Loucy (cell line): ENCODE measurements at regions not wholly inside any gene's neighbourhood (a gene's known extent, or its start where the extent isn't known, plus 50 kb on each side); places are given as distances from the start of the nearest gene placed in this dataset.

Experiments
- EZH2phosphoT487 ChIP-seq: fragments of 200-600 bp; IDR thresholded peaks from 2 replicates; pipeline ENCODE4 v1.6.1; 2018; ENCODE audit warnings: antibody characterized with exemption, mild to moderate bottlenecking, moderate library complexity, borderline replicate concordance
- TF ChIP-seq, protein P1 (sequence below): fragments of 200-600 bp; sonication (generic); conservative IDR thresholded peaks from 2 replicates; pipeline ENCODE4 v1.5.1; 2014; ENCODE audit warnings: mild to moderate bottlenecking, antibody characterized with exemption, low read length

DNA sequence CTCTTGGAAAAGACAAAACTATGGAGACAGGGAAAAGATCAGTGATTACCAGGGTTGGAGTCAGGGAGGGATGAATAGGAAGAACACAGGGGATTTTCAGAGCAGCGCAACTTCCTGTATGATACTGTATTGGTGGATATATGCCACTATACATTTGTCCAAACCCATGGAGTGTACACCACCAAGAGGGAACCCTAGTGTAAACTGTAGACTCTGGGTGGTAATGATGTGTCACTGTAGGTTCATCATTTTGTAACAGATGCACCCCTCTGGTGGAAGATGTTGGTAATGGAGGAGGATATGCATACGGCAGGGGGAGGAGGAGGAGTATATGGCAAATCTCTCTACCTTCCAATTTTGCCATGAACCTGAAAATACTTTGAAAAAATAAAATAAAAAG is 68.1 kb downstream of the UFM1 start:
- TF ChIP-seq, protein P1, sequence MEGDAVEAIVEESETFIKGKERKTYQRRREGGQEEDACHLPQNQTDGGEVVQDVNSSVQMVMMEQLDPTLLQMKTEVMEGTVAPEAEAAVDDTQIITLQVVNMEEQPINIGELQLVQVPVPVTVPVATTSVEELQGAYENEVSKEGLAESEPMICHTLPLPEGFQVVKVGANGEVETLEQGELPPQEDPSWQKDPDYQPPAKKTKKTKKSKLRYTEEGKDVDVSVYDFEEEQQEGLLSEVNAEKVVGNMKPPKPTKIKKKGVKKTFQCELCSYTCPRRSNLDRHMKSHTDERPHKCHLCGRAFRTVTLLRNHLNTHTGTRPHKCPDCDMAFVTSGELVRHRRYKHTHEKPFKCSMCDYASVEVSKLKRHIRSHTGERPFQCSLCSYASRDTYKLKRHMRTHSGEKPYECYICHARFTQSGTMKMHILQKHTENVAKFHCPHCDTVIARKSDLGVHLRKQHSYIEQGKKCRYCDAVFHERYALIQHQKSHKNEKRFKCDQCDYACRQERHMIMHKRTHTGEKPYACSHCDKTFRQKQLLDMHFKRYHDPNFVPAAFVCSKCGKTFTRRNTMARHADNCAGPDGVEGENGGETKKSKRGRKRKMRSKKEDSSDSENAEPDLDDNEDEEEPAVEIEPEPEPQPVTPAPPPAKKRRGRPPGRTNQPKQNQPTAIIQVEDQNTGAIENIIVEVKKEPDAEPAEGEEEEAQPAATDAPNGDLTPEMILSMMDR = peak; percentile 29
- no peak for TF ChIP-seq EZH2phosphoT487
